GM19025 (cell line): ENCODE measurements at regions not wholly inside any gene's neighbourhood (a gene's known extent, or its start where the extent isn't known, plus 50 kb on each side); places are given as distances from the start of the nearest gene placed in this dataset.

Source experiments
- ATAC-seq: cut with Tn5 transposase; IDR thresholded peaks from one replicate; pipeline ENCODE4 v1.9.1; 2021; ENCODE audit warnings: mild to moderate bottlenecking, low read depth, moderate library complexity; ENCODE audit not compliant: unreplicated experiment

DNA sequence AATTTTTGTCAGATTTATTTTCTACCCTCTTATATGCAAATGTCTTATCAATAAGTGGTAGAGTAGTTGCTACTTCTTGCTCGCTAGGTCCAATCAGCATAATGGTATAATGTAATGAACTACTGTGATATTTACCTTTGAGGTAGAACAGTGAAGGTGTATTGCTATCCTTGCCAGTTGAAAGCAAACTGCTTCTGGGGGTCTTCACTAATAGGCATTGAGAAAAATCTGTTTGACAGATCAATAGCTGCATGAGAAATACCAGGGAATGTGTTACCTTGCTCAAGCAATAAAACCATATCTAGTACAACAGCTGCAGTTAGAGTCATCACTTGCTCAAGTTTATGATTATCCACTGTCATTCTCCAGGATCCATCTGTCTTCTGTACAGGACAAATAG lies 50.1 kb upstream of the EFEMP1 start:
- ATAC-seq = no peak

DNA sequence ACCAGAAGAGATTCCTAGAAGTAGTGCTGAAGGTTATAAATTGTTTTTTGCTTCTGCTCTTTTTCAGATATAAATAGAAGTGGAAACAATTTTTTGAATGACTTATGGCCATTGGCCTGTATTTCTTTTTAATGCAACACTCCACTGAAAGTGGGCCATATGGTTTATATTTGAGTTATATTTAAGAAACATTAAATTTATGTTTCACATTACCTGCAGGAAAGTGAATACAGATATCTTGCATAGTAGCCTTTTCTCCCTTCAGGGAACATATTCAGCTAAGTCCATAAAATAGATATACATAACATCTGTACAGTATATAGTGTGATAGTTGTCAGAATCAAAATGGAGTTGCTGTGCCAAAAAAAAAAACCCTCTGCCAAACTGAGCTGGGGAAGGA lies 53.1 kb upstream of the EFEMP1 start:
- ATAC-seq = no peak

- peak; percentile 69 for ATAC-seq
These were observed 61.8 kb upstream of the EFEMP1 start for GRCh38 chr2:55985406-55985805.

- no peak for ATAC-seq
These were observed 62.4 kb upstream of the EFEMP1 start for GRCh38 chr2:55986001-55986400.

DNA sequence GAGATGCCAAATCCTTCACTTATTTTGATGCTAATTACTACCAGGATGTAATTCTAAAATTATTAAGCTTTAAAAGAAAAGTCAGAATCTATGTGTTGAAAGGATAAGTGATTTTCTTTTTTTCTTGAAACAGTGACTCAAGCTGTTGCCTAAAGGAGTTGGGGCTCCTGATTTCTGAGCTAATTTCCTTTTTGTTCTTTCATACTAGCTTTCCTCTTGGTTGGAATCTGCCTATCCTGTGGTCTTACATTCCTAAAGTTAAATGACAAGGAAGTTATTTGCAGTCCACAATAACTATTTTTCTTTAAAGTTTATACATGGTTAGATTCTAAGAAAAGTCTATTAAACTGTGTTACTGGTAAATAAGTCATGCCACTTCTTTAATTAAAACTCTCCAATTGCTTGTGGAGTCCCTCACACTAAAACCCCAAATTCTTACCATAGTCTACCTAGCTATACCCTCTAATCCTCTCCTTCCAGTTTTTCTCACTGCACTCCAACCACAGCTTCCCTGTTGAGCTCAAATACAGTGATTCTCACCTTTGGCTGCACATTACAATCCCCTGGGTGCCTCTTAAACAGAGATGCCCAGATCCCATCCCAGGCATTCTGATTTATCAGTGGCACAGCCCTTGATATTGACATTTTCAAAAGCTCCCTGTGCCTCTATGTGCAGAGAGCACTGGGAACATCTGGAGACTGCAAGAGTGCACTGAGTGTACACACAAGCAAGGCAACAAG lies 63.3 kb upstream of the EFEMP1 start:
- ATAC-seq = no peak

DNA sequence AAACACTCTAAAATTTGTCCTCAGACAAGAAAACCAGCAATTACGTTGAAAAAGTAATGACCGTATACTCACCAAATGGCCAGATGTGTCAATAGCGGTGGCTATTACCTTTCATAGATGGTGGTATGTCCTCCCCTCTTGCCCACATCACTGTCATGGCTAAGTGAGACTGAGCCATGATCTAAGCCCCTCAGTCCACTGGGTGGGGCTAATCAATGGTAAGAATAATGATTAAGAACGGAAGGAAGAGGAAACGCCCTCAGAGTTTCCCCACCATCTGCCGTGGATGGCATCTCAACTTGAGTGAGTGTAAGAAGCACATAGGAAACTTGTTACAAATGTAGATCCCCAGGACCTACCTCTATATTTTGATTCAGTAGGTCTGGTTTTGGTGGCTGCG lies 65.8 kb upstream of the EFEMP1 start:
- no peak for ATAC-seq

DNA sequence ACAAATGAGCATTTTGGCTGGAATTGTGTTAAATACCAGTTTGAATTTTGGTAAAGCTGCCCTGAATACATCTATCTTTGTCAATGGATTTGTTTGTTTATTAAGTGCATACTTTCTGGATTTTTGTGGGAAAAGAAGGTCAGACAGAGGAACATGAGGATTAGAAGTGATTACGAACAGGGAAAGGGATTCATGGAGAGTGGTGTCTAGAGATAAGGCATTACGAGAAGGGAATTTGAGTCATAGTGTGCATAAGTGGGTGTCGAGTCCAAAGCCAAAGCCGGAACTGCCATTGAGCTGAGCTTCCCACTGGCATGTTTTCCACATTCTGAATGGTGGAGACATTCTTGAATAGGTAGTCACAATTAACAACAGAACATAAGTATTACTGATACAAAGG lies 68.9 kb upstream of the EFEMP1 start:
- ATAC-seq = no peak

DNA sequence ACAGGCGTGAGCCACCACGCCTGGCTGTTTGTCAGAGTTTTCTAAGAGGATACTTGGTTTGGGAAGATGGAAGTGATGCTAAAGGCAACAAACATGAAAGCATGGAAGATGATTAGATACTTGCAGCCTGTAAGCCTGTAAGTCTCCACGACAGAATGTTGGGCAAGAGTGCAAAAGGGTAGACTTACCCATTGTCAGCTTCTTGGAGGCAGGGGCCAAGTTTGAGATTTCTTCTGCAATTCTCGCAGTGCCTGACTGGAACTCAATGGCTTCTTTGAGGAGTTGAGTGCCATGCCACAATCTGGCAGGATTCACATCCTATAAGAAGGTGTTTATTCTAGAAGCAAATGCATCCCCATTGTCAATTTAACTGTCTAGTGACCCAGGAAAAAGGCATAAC lies 70.1 kb upstream of the EFEMP1 start:
- no peak for ATAC-seq

DNA sequence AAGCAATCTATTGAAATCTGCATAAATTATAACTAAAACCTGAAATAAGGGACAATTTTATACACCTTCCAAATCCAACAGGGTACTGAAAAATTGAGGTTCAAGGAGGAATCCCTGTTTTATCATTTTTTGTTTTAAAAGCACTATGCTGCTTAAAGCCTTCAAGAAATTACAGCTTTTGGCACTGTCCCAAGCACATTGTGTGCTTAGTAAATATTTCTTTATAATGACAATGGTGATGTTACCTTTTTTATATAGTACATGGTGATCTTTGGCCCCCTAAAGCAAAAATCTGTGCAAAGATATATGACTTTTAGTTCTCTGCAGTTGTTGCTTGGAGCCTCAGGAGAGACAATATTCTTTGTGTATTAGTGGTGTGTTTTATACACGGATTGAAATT lies 71.6 kb upstream of the EFEMP1 start:
- ATAC-seq = no peak

DNA sequence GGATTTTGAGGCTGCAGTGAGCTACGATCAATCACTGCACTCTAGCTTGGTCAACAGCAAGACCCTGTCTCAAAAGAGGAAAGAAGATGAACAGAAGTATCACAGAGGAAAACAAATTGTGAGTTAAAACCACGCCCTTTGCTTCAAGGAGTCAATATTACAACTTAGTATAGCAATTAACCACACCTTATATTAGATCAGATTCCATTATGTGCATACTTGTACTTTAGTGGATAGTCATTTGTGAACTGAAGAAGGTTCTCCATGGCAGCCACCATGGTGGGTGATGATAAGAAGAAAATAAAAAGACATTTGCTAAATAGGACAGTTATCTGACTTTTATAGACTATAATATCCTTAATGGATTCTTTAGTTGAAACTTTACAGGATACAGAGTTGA lies 72.3 kb upstream of the EFEMP1 start:
- ATAC-seq = no peak

DNA sequence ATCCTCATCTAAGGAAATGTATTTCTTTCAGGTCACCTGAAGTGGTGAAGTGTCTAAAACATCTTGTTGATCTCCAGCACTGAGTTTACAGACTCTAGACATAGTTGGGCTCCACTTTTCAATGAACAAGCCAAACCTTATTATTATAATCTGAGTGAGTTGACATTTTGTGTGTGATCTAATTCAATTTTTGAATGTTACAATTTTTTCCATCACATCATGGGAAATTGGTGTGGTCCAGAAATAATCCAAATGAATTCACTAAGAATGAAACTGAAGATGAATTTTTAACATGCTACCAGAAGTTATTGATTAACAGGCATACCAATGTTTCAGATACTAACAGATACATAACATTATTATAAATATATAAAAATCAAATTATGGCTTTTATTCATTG lies 75.6 kb upstream of the EFEMP1 start:
- no peak for ATAC-seq

DNA sequence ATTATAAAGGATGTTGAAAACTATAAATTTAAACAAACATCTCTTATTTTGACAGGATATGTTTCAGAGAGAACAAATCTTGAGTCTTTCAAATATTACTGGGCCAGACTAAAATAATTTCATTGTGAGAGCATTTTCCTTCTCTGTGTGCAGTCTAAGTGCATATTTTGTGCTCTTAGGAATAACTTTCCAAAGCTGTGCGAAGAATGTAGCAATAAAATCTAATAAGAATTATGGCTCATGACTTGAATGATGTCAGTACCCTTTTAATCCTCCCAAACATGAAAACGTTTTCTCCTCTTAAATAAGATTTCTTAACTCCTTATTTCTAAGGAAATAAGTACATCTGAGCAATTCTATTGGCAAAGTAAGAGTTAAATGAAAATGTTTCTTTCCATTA lies 76.2 kb upstream of the EFEMP1 start:
- no peak for ATAC-seq

GRCh38 chr2:56001947-56002346 lies 78.4 kb upstream of the EFEMP1 start:
- ATAC-seq = no peak

DNA sequence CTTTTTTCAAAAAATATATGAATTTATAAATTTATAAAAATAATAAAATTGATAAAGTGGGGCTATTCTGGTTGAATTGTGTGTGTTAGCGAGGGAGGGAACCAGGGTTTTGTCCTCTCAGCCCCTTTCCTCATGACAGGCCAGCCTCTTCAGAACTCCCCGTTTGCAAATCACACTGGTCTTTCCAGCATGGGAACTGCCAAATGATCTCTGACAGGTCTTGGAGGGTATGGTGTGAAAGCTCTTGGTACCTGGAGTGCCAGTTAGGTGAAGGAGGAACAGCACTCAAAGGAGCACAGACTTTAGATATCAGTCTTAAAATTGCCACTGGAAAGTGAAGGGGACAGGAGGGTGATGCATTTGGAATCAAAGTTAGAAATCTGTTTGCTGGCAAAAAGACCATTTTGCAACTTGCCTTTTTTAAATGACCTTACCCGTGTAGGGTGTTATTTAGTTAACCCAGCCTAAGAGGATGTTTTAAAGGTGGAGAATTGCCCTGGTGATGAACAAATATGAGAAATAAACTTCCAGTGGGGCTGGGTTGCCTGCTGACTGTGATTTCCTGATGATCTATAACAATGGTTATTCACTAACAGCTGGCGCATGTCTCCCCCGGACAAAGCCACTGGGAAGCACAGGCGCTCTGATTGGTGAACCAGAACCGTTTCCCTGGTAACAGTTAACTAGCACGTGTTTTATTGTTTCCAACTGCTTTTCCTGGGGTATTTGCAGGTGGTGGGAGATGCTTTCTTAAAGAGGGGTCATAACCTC lies 85.3 kb upstream of the EFEMP1 start:
- ATAC-seq = no peak

DNA sequence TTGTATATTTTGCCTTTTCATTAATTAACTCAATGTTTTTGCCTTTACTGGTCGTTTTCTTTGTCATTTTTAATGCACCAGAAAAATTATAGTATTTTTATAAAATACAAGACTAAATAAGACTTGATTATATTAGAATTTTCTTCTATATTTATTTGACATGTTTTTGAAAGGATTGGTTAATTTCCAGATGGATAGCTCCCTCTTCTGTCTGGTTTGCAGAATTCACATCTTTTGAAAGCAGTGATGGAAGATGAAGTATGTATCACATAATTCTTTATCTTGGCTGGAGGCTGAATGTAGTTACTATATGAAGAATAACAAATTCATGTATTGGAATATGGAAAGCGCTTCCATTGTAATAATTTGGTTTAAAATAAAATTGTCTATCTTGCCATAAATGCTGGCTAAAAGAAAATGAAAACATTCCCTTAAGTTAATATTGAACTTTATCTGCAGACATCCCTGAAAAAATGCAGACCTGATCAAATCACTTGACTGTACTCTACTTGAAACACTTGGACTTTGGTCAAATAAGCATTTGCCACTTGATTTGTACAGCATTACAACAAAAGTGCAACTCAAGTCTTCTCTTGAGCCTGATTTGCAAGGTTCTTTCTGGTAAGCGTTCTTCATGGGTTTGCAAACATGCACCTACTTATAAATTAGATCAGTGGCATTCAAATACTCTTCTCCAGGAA lies 86.3 kb upstream of the EFEMP1 start:
- ATAC-seq = no peak

DNA sequence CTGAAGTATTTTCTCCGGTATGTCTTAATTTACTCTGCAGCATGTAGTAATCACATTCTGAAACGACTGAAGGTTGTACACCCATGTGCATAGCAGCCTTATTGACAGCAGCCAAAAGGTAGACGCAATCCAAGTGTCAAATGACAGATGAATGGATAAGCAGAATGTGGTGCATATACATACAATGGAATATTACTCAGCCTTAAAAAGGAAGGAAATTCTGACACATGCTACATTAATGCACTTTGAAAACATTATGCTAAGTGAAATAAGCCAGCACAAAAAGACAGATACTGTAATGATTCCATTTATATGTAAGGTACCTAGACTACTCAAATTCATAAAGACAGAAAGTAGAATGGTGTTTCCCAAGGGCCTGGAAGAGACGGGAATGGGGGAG lies 88.0 kb upstream of the EFEMP1 start:
- no peak for ATAC-seq

DNA sequence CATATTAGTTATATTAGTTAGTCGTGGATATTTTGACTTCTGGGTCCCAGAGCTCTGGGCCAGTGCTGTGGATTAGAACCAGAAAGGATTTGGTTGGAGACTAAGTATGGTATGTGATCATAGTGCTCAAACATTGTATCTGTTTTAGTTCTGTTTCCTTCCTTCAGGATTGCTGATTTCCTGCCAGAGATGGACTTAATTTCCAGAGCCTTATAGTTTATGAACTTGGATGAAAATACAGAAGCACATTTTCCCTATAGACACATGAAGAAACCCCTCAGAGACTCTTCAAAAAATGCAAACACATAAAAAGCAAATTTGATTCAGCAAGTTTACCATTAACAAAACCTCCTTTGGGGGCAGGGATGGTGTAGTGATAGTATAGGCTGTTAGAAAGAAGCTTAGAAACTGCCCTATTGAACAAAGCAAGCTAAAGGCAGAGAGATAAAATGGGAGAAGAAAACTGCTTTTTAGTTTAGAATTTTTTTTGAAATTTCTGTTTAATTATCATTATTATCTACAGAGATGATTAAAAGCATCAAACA lies 88.7 kb upstream of the EFEMP1 start:
- ATAC-seq = no peak

GRCh38 chr2:56013475-56013874 lies 89.9 kb upstream of the EFEMP1 start:
- no peak for ATAC-seq

GRCh38 chr2:56014046-56014730 lies 90.6 kb upstream of the EFEMP1 start:
- no peak for ATAC-seq

GRCh38 chr2:56015711-56016115 lies 92.1 kb upstream of the EFEMP1 start:
- no peak for ATAC-seq

- no peak for ATAC-seq
These were observed 94.2 kb upstream of the EFEMP1 start for GRCh38 chr2:56017784-56018183.
